ENCODE measurements at regions not wholly inside any gene's neighbourhood (a gene's known extent, or its start where the extent isn't known, plus 50 kb on each side); places are given as distances from the start of the nearest gene placed in this dataset.
"Not testable (repeated sequence)": the region's sequence is repeated elsewhere in the genome, so short reads cannot be mapped to it uniquely, and the experiment has no call there.

DNA sequence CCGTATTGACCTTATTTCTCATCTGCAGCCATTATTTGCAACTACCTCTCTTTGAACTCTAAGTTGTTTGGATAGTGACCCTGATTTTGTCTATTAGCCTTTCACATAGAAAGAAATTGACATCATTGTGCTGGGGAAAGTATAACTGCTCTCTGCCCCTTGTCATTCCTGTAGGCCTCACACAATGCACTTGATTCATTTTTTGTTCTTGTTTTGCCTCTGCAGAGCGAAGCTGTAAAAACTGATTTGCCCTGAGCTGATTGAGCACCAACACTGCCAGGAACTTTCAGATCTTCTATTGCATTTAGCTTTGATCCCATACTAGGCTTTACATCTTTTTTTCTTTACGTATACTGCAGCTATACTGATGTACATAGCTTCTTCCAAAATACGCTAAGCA, 167.2 kb upstream of the PTBP2 start:
- ChIA-PET POLR2A (no interaction called here), CTCF (no interaction called here)
- TF ChIP-seq, protein P1, sequence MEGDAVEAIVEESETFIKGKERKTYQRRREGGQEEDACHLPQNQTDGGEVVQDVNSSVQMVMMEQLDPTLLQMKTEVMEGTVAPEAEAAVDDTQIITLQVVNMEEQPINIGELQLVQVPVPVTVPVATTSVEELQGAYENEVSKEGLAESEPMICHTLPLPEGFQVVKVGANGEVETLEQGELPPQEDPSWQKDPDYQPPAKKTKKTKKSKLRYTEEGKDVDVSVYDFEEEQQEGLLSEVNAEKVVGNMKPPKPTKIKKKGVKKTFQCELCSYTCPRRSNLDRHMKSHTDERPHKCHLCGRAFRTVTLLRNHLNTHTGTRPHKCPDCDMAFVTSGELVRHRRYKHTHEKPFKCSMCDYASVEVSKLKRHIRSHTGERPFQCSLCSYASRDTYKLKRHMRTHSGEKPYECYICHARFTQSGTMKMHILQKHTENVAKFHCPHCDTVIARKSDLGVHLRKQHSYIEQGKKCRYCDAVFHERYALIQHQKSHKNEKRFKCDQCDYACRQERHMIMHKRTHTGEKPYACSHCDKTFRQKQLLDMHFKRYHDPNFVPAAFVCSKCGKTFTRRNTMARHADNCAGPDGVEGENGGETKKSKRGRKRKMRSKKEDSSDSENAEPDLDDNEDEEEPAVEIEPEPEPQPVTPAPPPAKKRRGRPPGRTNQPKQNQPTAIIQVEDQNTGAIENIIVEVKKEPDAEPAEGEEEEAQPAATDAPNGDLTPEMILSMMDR (IDR thresholded peaks at IDR 0.05; ENCODE audit: control extremely low read depth, extremely low read depth, low read depth, missing control alignments): no peak

DNA sequence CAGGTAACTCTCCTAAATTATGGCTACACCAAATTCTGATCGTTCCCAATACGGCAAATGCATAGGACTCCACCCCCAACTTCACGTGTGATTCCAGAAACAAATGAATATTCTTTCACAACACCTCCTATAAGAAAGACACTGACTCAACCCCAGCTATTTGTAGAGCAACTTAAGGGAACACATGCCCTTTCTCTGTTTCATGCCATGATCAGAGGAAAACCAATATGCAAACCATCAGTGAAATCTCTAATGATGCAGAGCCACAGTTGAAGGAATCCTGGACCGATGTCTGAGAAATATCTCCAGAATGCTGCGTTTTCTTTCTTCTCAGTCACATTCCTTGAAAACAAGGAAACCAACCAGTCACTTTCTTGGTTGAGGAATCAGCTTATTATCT, 164.2 kb upstream of the PTBP2 start:
- no peak for DNase-seq (ENCODE audit: extremely low spot score)
- ChIA-PET POLR2A (no interaction called here), CTCF (interaction anchor here (1.1 to 1.3 kb wide), 2 partner anchors 13 to 18 kb away, joined by 3 read pairs; no protein-coding TSS in a partner anchor)
- TF ChIP-seq, protein P1 (IDR thresholded peaks at IDR 0.05; ENCODE audit: control extremely low read depth, extremely low read depth, low read depth, missing control alignments): no peak

More for the DNA sequence above, 167.2 kb upstream of the PTBP2 start:
- DNase-seq (ENCODE audit: extremely low spot score): no peak

DNA sequence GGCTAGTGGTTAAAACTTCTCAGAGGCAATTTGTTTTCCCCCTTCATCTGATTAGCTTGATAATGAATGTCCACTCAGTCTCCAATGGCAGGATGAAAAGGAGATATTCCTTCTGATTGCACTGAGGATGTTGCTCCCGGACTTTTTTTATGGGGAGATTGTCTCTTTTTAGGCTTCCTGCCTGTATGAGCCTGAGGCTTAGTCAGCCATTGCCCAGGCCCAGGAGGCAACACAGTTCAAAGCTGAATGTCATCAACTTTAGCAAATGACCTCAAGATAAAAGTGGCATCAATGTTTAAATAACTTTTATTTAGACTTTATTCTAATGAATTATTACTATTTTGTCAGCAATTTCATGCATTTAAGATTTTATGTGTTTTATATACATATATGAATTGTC, 162.9 kb upstream of the PTBP2 start:
- TF ChIP-seq, protein P1 (IDR thresholded peaks at IDR 0.05; ENCODE audit: control extremely low read depth, extremely low read depth, low read depth, missing control alignments): no peak
- ChIA-PET POLR2A (no interaction called here), CTCF (interaction anchor here (1.1 to 1.5 kb wide), 2 partner anchors 12 to 16 kb away, joined by 3 to 6 read pairs; no protein-coding TSS in a partner anchor)

DNA sequence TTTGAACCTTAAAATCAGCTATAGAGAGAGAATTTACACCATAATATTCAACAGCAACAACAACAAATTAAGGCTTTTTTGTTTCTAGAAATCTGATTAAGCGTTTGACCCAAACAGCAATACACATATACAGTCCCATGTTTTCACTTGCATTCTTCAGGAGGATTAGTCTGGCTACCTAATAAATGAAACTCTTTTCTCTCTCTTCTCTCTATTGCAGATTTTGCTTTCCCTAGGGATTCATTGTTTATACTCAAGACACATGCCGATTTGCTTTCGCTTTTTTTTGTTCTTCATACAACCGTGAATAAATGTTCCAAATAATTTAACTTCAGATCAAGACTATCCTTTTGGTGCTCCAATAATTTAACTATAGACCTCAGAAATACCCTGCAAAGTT, 162.4 kb upstream of the PTBP2 start:
- CTCF ChIA-PET: interaction anchor here (1.5 kb wide), 1 partner anchor 17 kb away, joined by 6 read pairs; no protein-coding TSS in a partner anchor
- TF ChIP-seq, protein P1 (IDR thresholded peaks at IDR 0.05; ENCODE audit: control extremely low read depth, extremely low read depth, low read depth, missing control alignments): no peak
- POLR2A ChIA-PET: no interaction called here
- DNase-seq (ENCODE audit: extremely low spot score): no peak

More for the DNA sequence above, 162.9 kb upstream of the PTBP2 start:
- DNase-seq (ENCODE audit: extremely low spot score): no peak

DNA sequence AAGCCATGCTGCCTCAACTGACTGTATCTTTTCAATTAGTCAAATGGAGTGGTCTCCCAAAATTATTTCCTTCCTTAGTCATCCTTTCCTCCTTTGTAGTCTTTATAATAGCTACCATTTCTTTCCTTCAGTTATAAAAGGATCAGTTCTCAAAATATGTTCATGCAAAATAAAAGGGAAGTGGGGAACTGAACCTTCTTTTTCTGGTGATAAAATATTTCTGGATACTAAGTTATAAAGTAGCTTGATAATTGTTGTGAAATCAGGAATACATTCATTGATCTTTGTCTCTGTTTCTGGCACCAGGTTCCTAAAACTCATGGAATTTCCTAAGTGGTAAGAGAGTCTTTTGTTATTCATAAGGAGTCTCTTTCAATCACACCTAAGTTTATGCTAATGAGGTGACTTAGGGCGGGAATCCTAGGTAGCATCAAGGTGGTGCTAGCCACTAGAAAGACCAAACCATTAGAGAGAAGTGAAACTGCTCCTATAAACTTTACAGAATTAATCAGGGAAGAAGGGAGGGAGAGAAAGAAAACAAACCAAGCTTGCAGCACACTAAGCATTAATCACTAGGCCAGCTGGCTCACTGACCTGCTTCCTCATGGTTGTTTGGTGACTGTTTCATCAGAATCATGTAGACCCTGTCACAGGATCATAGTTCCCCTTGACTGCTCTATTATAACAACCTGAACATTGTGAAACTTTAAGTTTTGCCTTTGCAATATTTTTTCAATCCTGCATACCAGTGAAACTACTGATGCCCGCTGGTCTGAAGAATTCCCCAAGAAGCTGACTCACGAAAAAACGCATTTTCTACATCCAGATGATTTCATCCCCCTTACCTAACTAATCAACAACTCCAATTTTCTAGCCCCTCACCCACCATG, 161.6 kb upstream of the PTBP2 start:
- ChIA-PET POLR2A (no interaction called here), CTCF (interaction anchor here (1.5 kb wide), 1 partner anchor 17 kb away, joined by 6 read pairs; no protein-coding TSS in a partner anchor)
- TF ChIP-seq, protein P1 (IDR thresholded peaks at IDR 0.05; ENCODE audit: control extremely low read depth, extremely low read depth, low read depth, missing control alignments): no peak
- DNase-seq (ENCODE audit: extremely low spot score): no peak

DNA sequence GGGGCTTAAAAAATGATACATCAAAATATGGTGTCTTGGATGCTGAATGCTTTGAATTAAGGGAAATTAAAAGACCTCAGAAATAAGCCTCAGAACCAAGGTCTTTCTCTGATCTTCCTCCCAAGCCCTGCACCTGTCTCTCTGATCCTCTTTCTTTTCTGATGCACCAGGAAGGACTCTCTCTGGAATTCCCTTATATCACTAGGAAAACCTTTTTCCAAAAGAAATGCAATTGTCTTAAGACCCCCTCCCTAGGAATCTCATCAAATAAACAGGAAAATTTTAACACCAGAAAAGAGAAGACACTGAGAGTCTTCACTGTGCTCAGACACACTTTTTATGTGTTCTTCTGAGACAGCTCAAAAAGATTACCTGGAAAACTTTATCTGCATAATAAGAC, 159.5 kb upstream of the PTBP2 start:
- POLR2A ChIA-PET: no interaction called here
- TF ChIP-seq, protein P1 (IDR thresholded peaks at IDR 0.05; ENCODE audit: control extremely low read depth, extremely low read depth, low read depth, missing control alignments): no peak
- CTCF ChIA-PET: no interaction called here
- DNase-seq (ENCODE audit: extremely low spot score): no peak

DNA sequence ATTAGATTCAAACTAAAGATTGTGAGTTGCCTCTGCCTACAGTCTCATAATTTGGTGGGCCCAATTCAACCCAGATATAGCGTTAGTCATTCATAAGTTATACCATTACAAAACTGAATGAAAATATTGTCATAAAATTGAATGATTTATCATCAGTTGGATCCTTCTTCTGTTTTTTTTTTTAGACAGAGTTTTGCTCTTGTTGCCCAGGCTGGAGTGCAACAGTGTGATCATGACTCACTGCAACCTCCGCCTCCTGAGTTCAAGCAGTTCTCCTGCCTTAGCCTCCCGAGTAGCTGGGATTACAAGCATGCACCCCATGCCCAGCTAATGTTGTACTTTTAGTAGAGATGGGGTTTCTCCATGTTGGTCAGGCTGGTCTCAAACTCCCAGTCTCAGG, 157.2 kb upstream of the PTBP2 start:
- DNase-seq (ENCODE audit: extremely low spot score); CTCF ChIA-PET; POLR2A ChIA-PET: not testable (repeated sequence)

Data from GM10248 (cell line).